GM18858 (cell line): ENCODE measurements at regions not wholly inside any gene's neighbourhood (a gene's known extent, or its start where the extent isn't known, plus 50 kb on each side); places are given as distances from the start of the nearest gene placed in this dataset.

Experiments
- ATAC-seq: cut with Tn5 transposase; IDR thresholded peaks from one replicate; pipeline ENCODE4 v1.9.1; 2021; ENCODE audit not compliant: unreplicated experiment

DNA sequence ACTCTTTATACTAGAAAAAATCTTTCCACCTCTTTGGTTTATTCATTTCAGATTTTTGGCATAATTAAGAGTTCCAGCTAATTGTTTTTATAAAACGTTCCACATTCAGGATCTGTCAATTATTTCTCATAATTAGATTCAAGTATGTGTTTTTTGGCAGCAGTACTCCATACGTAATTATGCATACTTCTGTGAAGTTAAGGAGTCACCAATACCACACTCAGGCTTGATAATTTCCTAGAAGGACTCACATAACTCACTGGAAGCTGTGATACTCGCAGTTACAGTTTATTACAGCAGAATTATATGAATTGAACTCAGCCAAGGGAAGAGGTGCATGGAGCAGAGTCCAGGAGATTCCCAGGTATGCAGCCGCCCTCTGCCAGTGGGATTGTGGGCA is 290.5 kb upstream of the AKR1E2 start:
- no peak for ATAC-seq

- no peak for ATAC-seq
Measured at GRCh38 chr10:4533621-4534020, 292.4 kb upstream of the AKR1E2 start.

DNA sequence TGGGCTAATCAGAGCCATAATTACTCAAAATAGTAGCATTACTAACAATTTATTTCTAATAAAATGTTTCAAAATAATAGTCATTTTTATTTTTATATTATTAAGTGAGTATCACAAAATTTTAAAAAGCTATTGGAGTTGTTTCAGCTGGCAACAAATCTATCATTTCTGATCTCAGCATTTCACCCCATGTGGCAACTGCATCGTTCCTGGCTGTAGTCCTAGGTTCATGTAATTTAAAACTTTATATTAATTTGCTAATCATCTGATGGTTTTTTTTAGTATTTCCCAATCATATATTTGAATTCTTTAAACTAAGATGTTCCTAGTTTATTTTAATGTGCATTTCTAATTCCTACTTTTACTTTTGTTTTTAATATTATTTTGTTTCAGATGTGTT is 293.0 kb upstream of the AKR1E2 start:
- ATAC-seq: no peak

GRCh38 chr10:4532467-4532866 is 293.5 kb upstream of the AKR1E2 start:
- ATAC-seq: no peak

DNA sequence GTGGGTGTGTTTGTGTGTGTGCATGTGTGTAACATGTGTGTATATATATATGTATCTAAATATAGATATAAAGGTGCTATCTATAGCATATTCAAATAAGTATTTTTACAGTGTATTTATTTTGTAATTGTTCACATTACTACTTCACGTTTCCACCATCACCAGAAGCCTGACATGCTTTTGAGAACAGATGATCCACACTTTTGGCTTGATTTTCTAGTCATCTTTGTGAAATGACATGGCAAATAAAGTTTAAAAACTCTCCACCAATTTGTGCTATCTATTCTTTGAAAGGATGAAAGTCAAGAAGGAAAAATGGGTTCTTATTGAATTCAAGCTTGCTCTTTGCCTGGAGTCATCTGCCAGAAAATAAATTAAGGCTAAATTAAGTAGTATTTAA is 294.0 kb upstream of the AKR1E2 start:
- ATAC-seq: no peak

DNA sequence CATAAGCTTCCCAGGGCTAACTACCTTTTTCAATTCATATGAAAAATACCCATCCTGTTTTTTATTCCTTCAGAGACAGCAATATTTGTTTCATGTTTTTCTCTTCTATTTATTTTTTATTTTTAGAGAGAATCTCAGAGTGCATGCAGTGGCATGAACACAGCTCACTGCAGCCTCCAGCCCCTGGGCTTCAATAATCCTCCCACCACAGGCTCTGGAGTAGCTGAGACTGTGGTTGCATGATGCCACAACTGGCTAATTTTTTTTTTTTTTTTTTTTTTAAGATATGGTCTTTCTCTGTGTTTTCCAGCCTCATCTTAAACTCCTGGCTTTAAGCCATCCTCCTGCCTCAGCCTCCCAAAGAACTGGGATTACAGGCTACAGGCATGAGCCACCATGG is 296.7 kb upstream of the AKR1E2 start:
- no peak for ATAC-seq

DNA sequence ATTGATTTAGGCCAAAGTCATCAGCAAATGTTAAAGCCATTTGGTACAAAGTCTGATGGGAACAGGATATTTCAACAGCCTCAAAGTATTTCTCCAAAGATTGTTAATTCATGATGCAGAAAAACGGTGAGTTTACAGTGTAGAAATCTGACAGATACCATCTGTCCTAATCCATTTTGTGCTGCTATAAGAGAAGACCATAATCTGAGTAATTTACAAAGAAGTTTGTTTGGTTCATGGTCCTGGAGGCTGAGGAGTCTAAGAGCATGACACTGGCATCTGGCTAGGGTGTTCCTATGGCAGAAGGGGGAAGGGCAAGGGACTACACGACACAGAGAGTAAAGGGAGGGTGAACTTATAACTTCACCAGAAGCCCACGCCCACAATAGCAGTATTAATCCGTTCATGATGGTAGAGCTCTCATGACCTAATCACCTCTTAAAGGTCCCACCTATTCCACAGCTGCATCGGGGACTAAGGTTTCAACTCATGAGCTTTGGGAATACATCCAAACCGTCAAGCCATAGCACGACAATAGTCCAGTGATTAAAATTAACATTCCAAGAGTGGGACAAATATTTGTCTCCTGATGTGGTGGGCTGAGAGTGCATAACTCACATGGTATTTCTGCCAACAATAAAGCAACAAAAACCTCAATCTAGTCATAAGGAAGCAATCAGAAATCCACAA is 298.6 kb upstream of the AKR1E2 start:
- ATAC-seq: no peak

DNA sequence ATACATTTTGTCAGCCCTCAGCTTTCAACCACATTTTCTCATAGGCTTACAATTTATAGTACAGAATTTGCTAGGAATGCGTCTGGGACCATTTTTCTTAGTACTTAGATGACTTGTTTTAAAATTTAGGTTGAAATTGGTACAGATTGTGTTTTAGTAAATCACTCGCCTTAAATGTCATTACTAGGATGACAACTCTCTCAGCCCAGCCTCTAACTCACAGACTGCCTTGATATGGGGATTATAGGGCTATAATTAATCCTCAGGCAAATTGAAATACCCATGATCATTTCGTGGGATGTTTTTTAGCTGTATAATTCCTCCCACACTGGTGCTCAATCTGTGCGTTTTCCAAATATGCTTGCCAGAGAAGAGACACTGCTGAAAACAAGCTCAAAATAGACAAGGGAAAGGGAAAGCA is 299.7 kb upstream of the AKR1E2 start:
- no peak for ATAC-seq

GRCh38 chr10:4525103-4525502 is 300.9 kb upstream of the AKR1E2 start:
- no peak for ATAC-seq

GRCh38 chr10:4522296-4523000 is 303.6 kb upstream of the AKR1E2 start:
- ATAC-seq: peak; percentile 84

- no peak for ATAC-seq
Measured at GRCh38 chr10:4519658-4520402, 306.2 kb upstream of the AKR1E2 start.

DNA sequence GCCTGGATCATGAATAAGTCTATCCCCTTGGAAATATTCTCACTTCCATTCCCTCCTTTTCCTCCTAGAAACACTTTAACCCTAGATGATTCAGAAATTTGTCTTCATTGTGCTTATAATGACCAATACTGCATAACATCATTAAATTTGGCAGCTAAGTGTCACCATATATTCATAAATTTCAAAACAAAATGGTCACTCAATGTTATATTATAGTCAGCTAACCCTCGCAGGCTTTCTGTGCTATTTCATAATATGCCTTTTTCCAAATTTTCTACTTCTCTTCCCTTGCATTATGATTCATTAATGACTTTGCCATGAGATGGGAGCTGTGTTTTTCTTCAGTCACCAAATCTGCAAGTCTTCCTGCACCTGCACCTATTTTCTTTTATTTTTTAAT is 308.3 kb upstream of the AKR1E2 start:
- no peak for ATAC-seq

DNA sequence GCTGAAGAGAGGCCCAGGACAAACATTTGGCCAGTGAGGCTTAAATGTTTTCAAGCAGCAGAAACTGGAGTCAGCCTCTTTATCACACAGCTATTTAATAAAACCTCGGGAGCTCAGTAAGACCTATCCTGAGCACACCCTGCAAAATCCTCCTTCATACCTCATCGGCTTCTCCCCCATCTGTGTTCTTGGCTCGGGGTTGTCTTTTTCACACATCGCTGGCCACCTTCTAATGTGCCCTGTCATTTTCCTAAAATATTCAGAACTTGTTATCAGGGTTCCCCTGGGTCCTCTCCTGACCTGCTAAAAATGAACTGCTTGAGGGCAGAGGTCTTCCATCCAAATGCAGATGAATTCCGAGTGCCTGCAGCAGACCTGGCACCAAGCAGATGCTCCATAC is 310.3 kb upstream of the AKR1E2 start:
- ATAC-seq: no peak

- peak; percentile 62 for ATAC-seq
Measured at GRCh38 chr10:4514445-4515108, 311.4 kb upstream of the AKR1E2 start.

DNA sequence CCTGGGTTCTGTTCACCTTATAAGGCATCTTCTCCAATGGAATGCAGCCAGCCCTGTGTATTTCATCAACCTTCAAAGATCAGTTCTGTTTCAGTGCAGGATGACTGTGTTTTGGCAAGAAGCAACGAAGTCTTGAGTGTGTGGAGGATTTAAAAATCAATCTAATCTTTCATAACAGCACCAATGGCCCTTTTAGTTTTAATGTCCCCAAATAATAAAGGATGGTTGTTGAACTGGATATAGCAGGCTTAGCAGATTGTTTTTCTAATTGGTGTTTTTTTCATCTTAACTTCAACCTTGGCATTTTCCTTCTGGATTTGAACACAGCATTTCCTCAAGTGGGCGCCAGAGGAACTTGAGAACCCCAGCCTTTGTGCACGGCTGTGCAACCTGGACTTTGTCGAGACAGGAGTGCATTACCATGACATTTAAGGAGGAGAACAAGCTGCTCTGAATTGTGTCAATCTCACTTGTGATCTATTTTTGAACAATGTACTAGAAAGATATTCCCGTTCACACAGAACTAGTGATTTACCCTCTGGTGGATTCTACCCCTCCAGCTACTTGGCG is 313.3 kb upstream of the AKR1E2 start:
- ATAC-seq: no peak

DNA sequence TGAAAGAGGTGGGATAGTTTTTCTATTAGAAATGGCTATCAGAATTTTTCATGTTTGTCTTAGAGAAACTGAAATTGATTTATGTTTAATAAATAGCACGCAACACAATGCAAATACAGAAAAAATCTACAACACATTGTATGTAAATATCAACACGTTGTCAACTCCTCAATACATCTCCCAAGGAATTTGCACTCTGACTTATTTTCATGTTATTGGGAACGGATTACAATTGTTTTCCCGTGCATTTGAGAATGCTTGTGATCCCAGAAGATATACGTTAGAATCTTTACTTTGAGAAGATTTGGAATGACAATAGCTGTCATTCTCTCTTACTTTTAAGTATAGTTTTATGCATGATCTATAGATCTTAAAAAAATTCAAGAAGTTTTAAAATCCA is 313.8 kb upstream of the AKR1E2 start:
- ATAC-seq: no peak

DNA sequence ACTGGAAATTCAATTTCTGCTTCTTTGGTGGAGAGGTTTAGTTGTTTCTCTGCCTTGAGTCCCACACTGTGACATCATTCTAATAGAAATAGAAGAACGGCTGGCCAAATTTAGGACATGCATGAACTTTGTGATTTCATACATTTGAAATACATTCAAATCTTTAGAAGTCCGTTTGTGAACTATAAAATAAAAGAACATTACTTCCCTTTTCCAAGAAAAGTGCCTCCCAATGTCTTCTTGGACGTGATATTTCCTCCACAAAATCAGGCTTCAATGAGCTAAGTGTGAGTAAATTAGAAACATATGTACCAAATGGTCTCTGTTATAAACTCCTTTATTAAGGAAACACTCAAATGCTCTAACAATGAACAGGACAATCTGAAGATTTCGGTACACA is 314.5 kb upstream of the AKR1E2 start:
- ATAC-seq: no peak

- no peak for ATAC-seq
Measured at GRCh38 chr10:4509405-4509804, 316.6 kb upstream of the AKR1E2 start.

GRCh38 chr10:4506095-4506494 is 319.9 kb upstream of the AKR1E2 start:
- ATAC-seq: no peak

DNA sequence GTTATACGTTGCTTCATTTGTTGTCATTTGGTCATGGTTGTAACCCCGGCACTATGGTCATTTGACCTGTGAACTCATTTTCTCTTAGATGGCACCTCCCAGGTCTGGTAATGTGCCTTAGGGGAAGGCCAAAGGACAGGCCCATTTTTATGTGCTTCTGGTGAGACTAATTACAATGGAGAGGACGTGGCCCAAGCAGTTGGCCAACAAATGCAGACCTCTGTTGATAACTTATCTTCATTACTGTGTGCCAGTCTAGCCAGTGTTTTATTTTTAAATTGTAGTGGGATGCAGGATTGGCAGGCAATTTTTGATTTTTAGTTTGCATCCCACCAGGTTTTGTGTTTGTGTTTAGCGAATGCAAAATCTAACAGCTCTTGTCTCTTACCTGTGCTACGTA is 321.5 kb upstream of the AKR1E2 start:
- no peak for ATAC-seq

- ATAC-seq: no peak
Measured at GRCh38 chr10:4503076-4503475, 322.9 kb upstream of the AKR1E2 start.
